ENCODE measurements at regions not wholly inside any gene's neighbourhood (a gene's known extent, or its start where the extent isn't known, plus 50 kb on each side); places are given as distances from the start of the nearest gene placed in this dataset.

GRCh38 chr10:4373612-4374011 lies 452.4 kb upstream of the AKR1E2 start:
- Histone ChIP-seq H3K4me3 (ENCODE audit: low read length) (no peak overlapping the region), H3K79me2 (ENCODE audit: low read length) (no peaks in the 10 kb centered on the region), H3K9me3 (ENCODE audit: low read length) (no peaks in the 10 kb centered on the region), H2AFZ (ENCODE audit: low read length) (no peak overlapping the region), H3K4me2 (ENCODE audit: low read length) (no peak overlapping the region), H3K27ac (ENCODE audit: low read length) (no peak overlapping the region), H3K9ac (ENCODE audit: low read length) (no peak overlapping the region), H4K20me1 (ENCODE audit: low read length) (no peaks in the 10 kb centered on the region), H3K36me3 (ENCODE audit: low read depth, low read length) (no peaks in the 10 kb centered on the region), H3K4me1 (ENCODE audit: insufficient read depth, low read length) (no peaks in the 10 kb centered on the region), H3F3A (ENCODE audit: low read length, unreplicated experiment) (no peaks in the 10 kb centered on the region), H3K27me3 (ENCODE audit: low read length) (no peaks in the 10 kb centered on the region), H3K9me2 (replicated peaks; ENCODE audit: low read length) (no peaks in the 10 kb centered on the region)
- no TSS peak for BruUV-seq (replicated peaks)
- POLR2A ChIA-PET (ENCODE audit: unreplicated experiment), result no interaction called here
- TF ChIP-seq EZH2phosphoT487 (IDR thresholded peaks at IDR 0.05; ENCODE audit: borderline replicate concordance, low read length) (no peak), CTCF (conservative IDR thresholded peaks at IDR 0.05; ENCODE audit: low read depth, low read length) (no peak), EZH2 (IDR thresholded peaks at IDR 0.05; ENCODE audit: low read length, unreplicated experiment) (no peak)
- no peak for DNase-seq
- intact Hi-C loops (cut with micrococcal nuclease), result no loop called here
- CTCF ChIA-PET, result no interaction called here
- ATAC-seq, result no peak

- POLR2A ChIA-PET (ENCODE audit: unreplicated experiment), result no interaction called here
- Histone ChIP-seq H2AFZ (ENCODE audit: low read length) (no peak overlapping the region), H3K79me2 (ENCODE audit: low read length) (no peaks in the 10 kb centered on the region), H3K27ac (ENCODE audit: low read length) (no peak overlapping the region), H3K9me2 (replicated peaks; ENCODE audit: low read length) (no peaks in the 10 kb centered on the region), H3K4me1 (ENCODE audit: insufficient read depth, low read length) (no peaks in the 10 kb centered on the region), H3K9me3 (ENCODE audit: low read length) (no peaks in the 10 kb centered on the region), H3K9ac (ENCODE audit: low read length) (no peak overlapping the region), H3K4me3 (ENCODE audit: low read length) (no peak overlapping the region), H3K36me3 (ENCODE audit: low read depth, low read length) (no peaks in the 10 kb centered on the region), H3F3A (ENCODE audit: low read length, unreplicated experiment) (no peaks in the 10 kb centered on the region), H4K20me1 (ENCODE audit: low read length) (no peaks in the 10 kb centered on the region), H3K4me2 (ENCODE audit: low read length) (no peak overlapping the region), H3K27me3 (ENCODE audit: low read length) (no peaks in the 10 kb centered on the region)
- ATAC-seq (no peak), DNase-seq (no peak)
- intact Hi-C loops (cut with micrococcal nuclease), result no loop called here
- BruUV-seq (replicated peaks), result no TSS peak
- CTCF ChIA-PET, result no interaction called here
- TF ChIP-seq EZH2phosphoT487 (IDR thresholded peaks at IDR 0.05; ENCODE audit: borderline replicate concordance, low read length) (no peak), EZH2 (IDR thresholded peaks at IDR 0.05; ENCODE audit: low read length, unreplicated experiment) (no peak), CTCF (conservative IDR thresholded peaks at IDR 0.05; ENCODE audit: low read depth, low read length) (no peak)
Observed at GRCh38 chr10:4373098-4373497, 452.9 kb upstream of the AKR1E2 start.

- Histone ChIP-seq H4K20me1 (ENCODE audit: low read length) (no peaks in the 10 kb centered on the region), H3K9me3 (ENCODE audit: low read length) (no peaks in the 10 kb centered on the region), H3K4me3 (ENCODE audit: low read length) (no peak overlapping the region), H3K4me2 (ENCODE audit: low read length) (no peak overlapping the region), H3K4me1 (ENCODE audit: insufficient read depth, low read length) (no peaks in the 10 kb centered on the region), H3K9me2 (replicated peaks; ENCODE audit: low read length) (no peaks in the 10 kb centered on the region), H3K27ac (ENCODE audit: low read length) (no peak overlapping the region), H3K9ac (ENCODE audit: low read length) (no peak overlapping the region), H3F3A (ENCODE audit: low read length, unreplicated experiment) (no peaks in the 10 kb centered on the region), H3K79me2 (ENCODE audit: low read length) (no peaks in the 10 kb centered on the region), H3K36me3 (ENCODE audit: low read depth, low read length) (no peaks in the 10 kb centered on the region), H2AFZ (ENCODE audit: low read length) (no peak overlapping the region), H3K27me3 (ENCODE audit: low read length) (no peaks in the 10 kb centered on the region)
- intact Hi-C loops (cut with micrococcal nuclease), result no loop called here
- ATAC-seq (no peak), DNase-seq (no peak)
- TF ChIP-seq EZH2phosphoT487 (IDR thresholded peaks at IDR 0.05; ENCODE audit: borderline replicate concordance, low read length) (no peak), CTCF (conservative IDR thresholded peaks at IDR 0.05; ENCODE audit: low read depth, low read length) (no peak), EZH2 (IDR thresholded peaks at IDR 0.05; ENCODE audit: low read length, unreplicated experiment) (no peak)
- ChIA-PET CTCF (no interaction called here), POLR2A (ENCODE audit: unreplicated experiment) (no interaction called here)
- no TSS peak for BruUV-seq (replicated peaks)
Observed at GRCh38 chr10:4372601-4373000, 453.4 kb upstream of the AKR1E2 start.

Measured in PC-3 (cell line).